Common myeloid progenitor, CD34-positive (primary cell): ENCODE measurements at regions not wholly inside any gene's neighbourhood (a gene's known extent, or its start where the extent isn't known, plus 50 kb on each side); places are given as distances from the start of the nearest gene placed in this dataset.

Experiments used
- CTCF ChIA-PET: fragments of 350-600 bp; sonication (Branson Sonifier 250); formaldehyde crosslinking; loops from one replicate; lab custom pipeline; 2021; ENCODE audit warnings: antibody characterized with exemption; lab: Charles Lee
- POLR2A ChIA-PET: fragments of 350-600 bp; sonication (Branson Sonifier 250); formaldehyde crosslinking; loops from one replicate; lab custom pipeline; 2021; ENCODE audit warnings: antibody characterized with exemption; lab: Charles Lee
- DNase-seq, 3 donors: peaks; one replicate each; pipeline versions ENCODE4 v3.0.0 to v3.0.0-alpha.2; 2013
- H3K27ac ChIP-seq, 2 experiments: 1 replicate in 1 of 2; 2 replicates in 1 of 2; pipeline ENCODE4 v1.7.0; 2013; ENCODE audit warnings: inconsistent platforms in 2 of 2, low read length in 2 of 2, mild to moderate bottlenecking in 2 of 2, low read depth in 1 of 2, moderate library complexity in 1 of 2; ENCODE audit not compliant: severe bottlenecking in 2 of 2, insufficient read depth in 1 of 2, poor library complexity in 1 of 2
- H3K27me3 ChIP-seq, 5 experiments: replicated peaks in 2 of 5; 1 replicate in 3 of 5; 2 replicates in 2 of 5; pipeline versions ENCODE4 v1.6.1 to v1.7.0; 2013; ENCODE audit warnings: low read length in 4 of 5, mild to moderate bottlenecking in 2 of 5, moderate library complexity in 2 of 5, inconsistent platforms in 1 of 5; ENCODE audit not compliant: insufficient read depth in 5 of 5, control insufficient read depth in 4 of 5
- H3K36me3 ChIP-seq, 4 experiments: 1 replicate in 2 of 4; 2 replicates in 2 of 4; pipeline versions ENCODE4 v1.6.1 to v1.7.0; 2013; ENCODE audit warnings: low read length in 3 of 4, control low read depth in 1 of 4, mild to moderate bottlenecking in 1 of 4; ENCODE audit not compliant: control insufficient read depth in 4 of 4, insufficient read depth in 4 of 4
- H3K4me1 ChIP-seq, 4 experiments: 1 replicate in 3 of 4; 2 replicates in 1 of 4; pipeline versions ENCODE4 v1.6.1 to v1.7.1; 2013; ENCODE audit warnings: low read length in 3 of 4, mild to moderate bottlenecking in 3 of 4, control low read depth in 1 of 4, inconsistent platforms in 1 of 4, moderate library complexity in 1 of 4; ENCODE audit not compliant: control insufficient read depth in 4 of 4, insufficient read depth in 4 of 4; ENCODE audit errors: control extremely low read depth in 1 of 4
- H3K4me3 ChIP-seq, 7 experiments: 1 replicate in 4 of 7; 2 replicates in 3 of 7; pipeline versions ENCODE4 v1.5.1 to v1.7.0; 2013; ENCODE audit warnings: mild to moderate bottlenecking in 7 of 7, low read length in 6 of 7, moderate library complexity in 6 of 7, inconsistent platforms in 2 of 7, low read depth in 2 of 7, control low read depth in 1 of 7; ENCODE audit not compliant: insufficient read depth in 4 of 7, control insufficient read depth in 1 of 7; ENCODE audit errors: extremely low read depth in 1 of 7
- H3K9me3 ChIP-seq, 5 experiments: 1 replicate in 4 of 5; 2 replicates in 1 of 5; pipeline versions ENCODE4 v1.6.1 to v1.7.1; 2013; ENCODE audit warnings: low read length in 4 of 5, mild to moderate bottlenecking in 2 of 5, inconsistent platforms in 1 of 5, low read depth in 1 of 5, moderate library complexity in 1 of 5; ENCODE audit not compliant: control insufficient read depth in 4 of 5, insufficient read depth in 2 of 5; ENCODE audit errors: control extremely low read depth in 1 of 5
- WGBS: methylation state at CpG from one replicate; pipeline ENCODE4 v1.1.5; 2013; ENCODE audit not compliant: insufficient coverage; 5-methylcytosine and 5-hydroxymethylcytosine counted together

GRCh38 chr1:38194472-38194871 lies 147.9 kb upstream of the POU3F1 start:
- peaks cover 0 to 6% (median 0%) of the 10 kb centered on the region in 5 experiments for H3K27me3 ChIP-seq
- POLR2A ChIA-PET: no interaction called here
- WGBS: 89% methylated on average over 5 of the region's 6 CpGs
- CTCF ChIA-PET: no interaction called here
- no peak for DNase-seq
- H3K36me3 ChIP-seq: no peaks in the 10 kb centered on the region
- H3K4me1 ChIP-seq: peaks cover 0 to 16% (median 13%) of the 10 kb centered on the region in 4 experiments
- H3K27ac ChIP-seq: no peak overlapping the region
- no peak overlapping the region for H3K4me3 ChIP-seq
- no peaks in the 10 kb centered on the region for H3K9me3 ChIP-seq

GRCh38 chr1:38193040-38193439 lies 146.4 kb upstream of the POU3F1 start:
- H3K9me3 ChIP-seq: no peaks in the 10 kb centered on the region
- ChIA-PET POLR2A (interaction anchor here (0.6 kb wide), 1 partner anchor 31 kb away, joined by 3 read pairs; no protein-coding TSS in a partner anchor), CTCF (no interaction called here)
- peaks cover 0 to 16% (median 13%) of the 10 kb centered on the region in 4 experiments for H3K4me1 ChIP-seq
- no peak overlapping the region for H3K4me3 ChIP-seq
- WGBS: 97% methylated on average over 3 of the region's 3 CpGs
- DNase-seq: no peak
- H3K36me3 ChIP-seq: no peaks in the 10 kb centered on the region
- H3K27me3 ChIP-seq: peaks cover 0 to 10% (median 0%) of the 10 kb centered on the region in 5 experiments
- no peak overlapping the region for H3K27ac ChIP-seq

GRCh38 chr1:38191461-38191860 lies 144.9 kb upstream of the POU3F1 start:
- Histone ChIP-seq H3K27me3 (peaks cover 0 to 10% (median 0%) of the 10 kb centered on the region in 5 experiments), H3K27ac (no peak overlapping the region), H3K9me3 (no peaks in the 10 kb centered on the region), H3K36me3 (no peaks in the 10 kb centered on the region), H3K4me3 (peak overlapping the region in 1 of 7 experiments; percentile 9), H3K4me1 (peaks cover 0 to 16% (median 13%) of the 10 kb centered on the region in 4 experiments)
- POLR2A ChIA-PET: no interaction called here
- CTCF ChIA-PET: interaction anchor here (1.1 kb wide), 1 partner anchor 18 kb away, joined by 3 read pairs; no protein-coding TSS in a partner anchor
- peak in 1 of 3 donors; percentile 20 for DNase-seq
- 6% methylated on average over 7 of the region's 7 CpGs for WGBS

- Histone ChIP-seq H3K27ac (no peak overlapping the region), H3K27me3 (peaks cover 0 to 10% (median 0%) of the 10 kb centered on the region in 5 experiments), H3K9me3 (no peaks in the 10 kb centered on the region), H3K4me3 (no peak overlapping the region), H3K4me1 (peaks cover 0 to 16% (median 13%) of the 10 kb centered on the region in 4 experiments), H3K36me3 (no peaks in the 10 kb centered on the region)
- peak in 2 of 3 donors; percentile 66 to 67 for DNase-seq
- ChIA-PET POLR2A (no interaction called here), CTCF (interaction anchor here (1.1 kb wide), 1 partner anchor 17 kb away, joined by 3 read pairs; no protein-coding TSS in a partner anchor)
- no CpG with 5 or more reads among the region's 5 CpGs for WGBS
Measured at GRCh38 chr1:38190983-38191382, 144.4 kb upstream of the POU3F1 start.

- Histone ChIP-seq H3K4me1 (peaks cover 0 to 16% (median 13%) of the 10 kb centered on the region in 4 experiments), H3K27ac (no peak overlapping the region), H3K4me3 (no peak overlapping the region), H3K36me3 (no peaks in the 10 kb centered on the region), H3K9me3 (no peaks in the 10 kb centered on the region), H3K27me3 (peaks cover 0 to 11% (median 0%) of the 10 kb centered on the region in 5 experiments)
- ChIA-PET POLR2A (no interaction called here), CTCF (no interaction called here)
- no peak for DNase-seq
- WGBS: 96% methylated on average over 8 of the region's 9 CpGs
Measured at GRCh38 chr1:38187552-38187951, 141.0 kb upstream of the POU3F1 start.

GRCh38 chr1:38186566-38186965 lies 140.0 kb upstream of the POU3F1 start:
- ChIA-PET CTCF (no interaction called here), POLR2A (no interaction called here)
- Histone ChIP-seq H3K9me3 (no peaks in the 10 kb centered on the region), H3K27me3 (peaks cover 0 to 10% (median 0%) of the 10 kb centered on the region in 5 experiments), H3K4me1 (peaks cover 0 to 12% (median 11%) of the 10 kb centered on the region in 4 experiments), H3K36me3 (no peaks in the 10 kb centered on the region), H3K27ac (no peak overlapping the region), H3K4me3 (no peak overlapping the region)
- 78% methylated on average over 5 of the region's 5 CpGs for WGBS
- no peak for DNase-seq

- Histone ChIP-seq H3K36me3 (no peaks in the 10 kb centered on the region), H3K4me3 (no peak overlapping the region), H3K9me3 (no peaks in the 10 kb centered on the region), H3K4me1 (peaks cover 0 to 6% (median 5%) of the 10 kb centered on the region in 4 experiments), H3K27ac (no peak overlapping the region), H3K27me3 (peaks cover 0 to 8% (median 0%) of the 10 kb centered on the region in 5 experiments)
- CTCF ChIA-PET: no interaction called here
- POLR2A ChIA-PET: no interaction called here
- no peak for DNase-seq
- 98% methylated on average over 6 of the region's 7 CpGs for WGBS
Measured at GRCh38 chr1:38185913-38186312, 139.3 kb upstream of the POU3F1 start.
